ENCODE measurements at regions not wholly inside any gene's neighbourhood (a gene's known extent, or its start where the extent isn't known, plus 50 kb on each side); places are given as distances from the start of the nearest gene placed in this dataset.

DNA sequence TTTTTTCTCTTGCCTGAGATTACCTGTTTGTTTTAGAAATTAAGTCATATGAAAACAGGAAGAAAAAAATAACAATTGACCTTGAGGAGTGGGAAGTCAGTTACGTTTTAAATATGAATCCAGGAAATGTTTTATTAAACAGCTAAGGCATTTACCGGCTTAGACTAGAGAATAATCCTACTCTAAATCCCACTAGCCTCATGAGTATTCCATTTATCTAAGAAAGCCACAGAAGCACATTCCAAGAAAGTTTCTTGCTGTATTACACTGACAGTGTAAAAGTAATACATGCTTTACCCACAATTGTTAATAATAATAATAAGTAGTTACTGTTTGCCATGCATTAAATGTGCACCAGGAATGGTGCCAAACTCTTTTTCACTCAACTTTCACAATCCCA is 90.9 kb downstream of the BMP4 start:
- TF ChIP-seq, protein P1, sequence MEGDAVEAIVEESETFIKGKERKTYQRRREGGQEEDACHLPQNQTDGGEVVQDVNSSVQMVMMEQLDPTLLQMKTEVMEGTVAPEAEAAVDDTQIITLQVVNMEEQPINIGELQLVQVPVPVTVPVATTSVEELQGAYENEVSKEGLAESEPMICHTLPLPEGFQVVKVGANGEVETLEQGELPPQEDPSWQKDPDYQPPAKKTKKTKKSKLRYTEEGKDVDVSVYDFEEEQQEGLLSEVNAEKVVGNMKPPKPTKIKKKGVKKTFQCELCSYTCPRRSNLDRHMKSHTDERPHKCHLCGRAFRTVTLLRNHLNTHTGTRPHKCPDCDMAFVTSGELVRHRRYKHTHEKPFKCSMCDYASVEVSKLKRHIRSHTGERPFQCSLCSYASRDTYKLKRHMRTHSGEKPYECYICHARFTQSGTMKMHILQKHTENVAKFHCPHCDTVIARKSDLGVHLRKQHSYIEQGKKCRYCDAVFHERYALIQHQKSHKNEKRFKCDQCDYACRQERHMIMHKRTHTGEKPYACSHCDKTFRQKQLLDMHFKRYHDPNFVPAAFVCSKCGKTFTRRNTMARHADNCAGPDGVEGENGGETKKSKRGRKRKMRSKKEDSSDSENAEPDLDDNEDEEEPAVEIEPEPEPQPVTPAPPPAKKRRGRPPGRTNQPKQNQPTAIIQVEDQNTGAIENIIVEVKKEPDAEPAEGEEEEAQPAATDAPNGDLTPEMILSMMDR (IDR thresholded peaks at IDR 0.05; ENCODE audit: low read depth, low read length): no peak
- H3K4me3 ChIP-seq (replicated peaks in 1 of 2; ENCODE audit: low read depth in 2 of 2, low read length in 2 of 2): no peak overlapping the region
- peak in 1 of 2 donors; percentile 34 for DNase-seq (ENCODE audit: low read depth in 2 of 2)

DNA sequence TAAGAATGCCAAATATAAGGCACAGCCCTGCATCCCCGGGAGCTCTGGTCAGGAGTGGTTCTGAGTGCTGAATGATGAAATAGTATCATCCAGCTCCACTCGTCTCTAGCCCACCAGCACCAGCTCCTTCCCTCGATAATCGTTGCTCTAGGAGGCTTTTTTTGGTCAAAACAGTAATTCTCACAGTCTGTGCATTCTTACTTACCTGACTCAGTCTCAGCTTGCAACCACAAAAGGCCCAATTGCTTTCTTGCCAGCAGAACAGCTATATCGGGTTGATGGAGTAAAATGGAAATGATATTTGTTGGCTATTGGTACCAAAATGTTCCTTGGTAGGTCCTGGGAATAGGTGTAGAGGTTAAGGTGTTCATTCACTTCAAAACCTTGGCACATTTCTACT is 94.8 kb downstream of the BMP4 start:
- DNase-seq (ENCODE audit: low read depth in 2 of 2): no peak
- TF ChIP-seq, protein P1 (IDR thresholded peaks at IDR 0.05; ENCODE audit: low read depth, low read length): no peak
- no peak overlapping the region for H3K4me3 ChIP-seq (replicated peaks in 1 of 2; ENCODE audit: low read depth in 2 of 2, low read length in 2 of 2)

DNA sequence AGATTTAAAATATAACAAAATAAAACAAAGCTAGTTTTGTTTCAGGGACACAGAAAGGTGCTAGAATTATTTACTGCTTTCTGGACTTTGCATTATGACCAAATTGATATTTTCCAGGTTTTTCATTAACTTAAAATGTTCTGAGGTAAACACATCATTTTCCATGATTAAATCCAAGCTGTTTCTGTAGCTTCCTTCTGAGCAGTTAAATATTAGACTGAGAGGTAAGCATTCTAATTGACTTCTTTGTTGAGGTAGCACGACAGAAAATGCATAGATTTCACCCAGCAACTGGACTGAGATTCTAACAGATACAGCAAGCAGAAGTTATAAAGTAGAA is 98.3 kb downstream of the BMP4 start:
- TF ChIP-seq, protein P1 (IDR thresholded peaks at IDR 0.05; ENCODE audit: low read depth, low read length): no peak
- DNase-seq (ENCODE audit: low read depth in 2 of 2): no peak
- H3K4me3 ChIP-seq (replicated peaks in 1 of 2; ENCODE audit: low read depth in 2 of 2, low read length in 2 of 2): no peak overlapping the region

DNA sequence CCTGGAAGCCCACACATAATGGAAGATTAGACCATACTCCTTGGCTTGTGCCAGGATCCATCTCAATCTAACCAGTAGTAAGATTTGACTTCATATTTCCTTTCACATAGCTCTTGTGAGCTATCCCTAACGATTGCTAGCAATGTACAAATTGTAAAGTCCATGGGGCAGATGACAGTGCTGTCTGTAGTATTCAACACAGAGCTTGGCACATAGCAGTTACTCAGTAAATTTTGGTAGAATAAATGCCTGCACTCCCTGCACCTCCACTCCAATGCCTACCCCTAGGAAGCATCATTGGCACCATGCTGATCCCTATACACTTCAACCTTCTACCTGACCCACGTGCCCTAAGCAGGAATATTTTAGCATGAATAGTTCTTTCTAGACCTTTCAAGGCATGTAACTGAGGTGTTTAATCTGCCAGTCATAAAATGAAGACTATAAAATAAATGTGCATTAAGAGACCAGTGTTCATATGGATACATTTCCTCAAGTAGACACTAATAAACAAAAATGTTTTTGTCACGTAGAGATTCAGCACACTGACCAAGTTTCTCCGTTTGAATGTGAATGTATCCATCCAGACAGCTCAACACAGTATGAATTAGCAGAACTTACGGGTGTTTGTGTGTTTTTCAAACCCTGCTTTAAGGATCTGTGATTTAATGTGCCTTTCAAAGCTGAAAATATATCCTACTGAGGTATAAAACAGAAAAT is 98.8 kb downstream of the BMP4 start:
- no peak overlapping the region for H3K4me3 ChIP-seq (replicated peaks in 1 of 2; ENCODE audit: low read depth in 2 of 2, low read length in 2 of 2)
- TF ChIP-seq, protein P1 (IDR thresholded peaks at IDR 0.05; ENCODE audit: low read depth, low read length): no peak
- no peak for DNase-seq (ENCODE audit: low read depth in 2 of 2)

DNA sequence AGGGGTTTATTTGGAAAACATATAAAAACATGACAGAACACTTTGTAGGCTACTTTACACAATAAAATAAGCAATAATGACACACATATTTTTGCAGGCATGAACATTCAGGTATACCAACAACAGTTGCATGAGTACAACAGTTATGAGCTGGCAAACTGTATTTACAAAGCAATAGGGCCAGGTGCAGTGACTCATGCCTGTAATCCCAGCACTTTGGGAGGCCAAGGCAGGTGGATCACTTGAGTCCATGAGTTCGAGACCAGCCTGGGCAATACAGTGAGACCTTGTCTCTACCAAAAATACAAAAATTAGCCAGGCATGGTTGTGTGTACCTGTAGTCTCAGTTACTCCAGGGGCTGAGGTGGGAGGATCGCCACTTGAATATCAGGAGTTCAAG is 101.1 kb downstream of the BMP4 start:
- TF ChIP-seq, protein P1 (IDR thresholded peaks at IDR 0.05; ENCODE audit: low read depth, low read length): no peak
- DNase-seq (ENCODE audit: low read depth in 2 of 2): no peak

DNA sequence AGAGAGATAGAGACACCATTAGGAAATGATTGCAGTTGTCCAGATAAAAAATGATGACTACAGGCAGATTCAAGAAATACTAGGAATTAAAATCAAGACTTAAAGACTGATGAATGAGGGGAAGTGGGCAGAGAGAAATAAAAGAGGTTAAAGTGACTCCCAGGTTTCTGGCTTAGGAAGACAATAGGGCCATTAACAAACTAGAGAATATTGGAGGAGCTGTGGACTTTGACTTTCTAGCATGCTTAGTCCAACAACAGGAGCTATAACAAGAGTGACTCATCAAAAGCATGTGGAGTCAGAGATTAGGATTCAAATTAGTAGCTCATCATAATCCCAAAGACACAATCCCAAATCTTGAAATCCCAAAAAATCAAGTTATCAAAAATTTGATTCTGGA is 101.5 kb downstream of the BMP4 start:
- TF ChIP-seq, protein P1 (IDR thresholded peaks at IDR 0.05; ENCODE audit: low read depth, low read length): no peak
- DNase-seq (ENCODE audit: low read depth in 2 of 2): no peak
- no peak overlapping the region for H3K4me3 ChIP-seq (replicated peaks in 1 of 2; ENCODE audit: low read depth in 2 of 2, low read length in 2 of 2)

More for the DNA sequence above, 101.1 kb downstream of the BMP4 start:
- no peak overlapping the region for H3K4me3 ChIP-seq (replicated peaks in 1 of 2; ENCODE audit: low read depth in 2 of 2, low read length in 2 of 2)
